Sigmoid colon (tissue), 6 donors: ENCODE measurements at regions not wholly inside any gene's neighbourhood (a gene's known extent, or its start where the extent isn't known, plus 50 kb on each side); places are given as distances from the start of the nearest gene placed in this dataset.

Source experiments
- DNase-seq: peaks from one replicate; pipeline ENCODE4 v3.0.0-alpha.2; 2019
- H3K27ac ChIP-seq, 4 donors: fragments of 200-600 bp; sonication (generic); one replicate each; pipeline ENCODE4 v1.5.1; 2016 to 2019; ENCODE audit warnings: mild to moderate bottlenecking in 1 of 4
- H3K27me3 ChIP-seq, 3 donors: fragments of 200-600 bp; sonication (generic); one replicate each; pipeline ENCODE4 v1.5.1; 2019; ENCODE audit warnings: mild to moderate bottlenecking in 1 of 3
- H3K36me3 ChIP-seq, 4 donors: fragments of 200-600 bp; sonication (generic); one replicate each; pipeline ENCODE4 v1.5.1; 2016 to 2019
- H3K4me1 ChIP-seq, 4 donors: fragments of 200-600 bp; sonication (generic); one replicate each; pipeline ENCODE4 v1.5.1; 2017 to 2019
- H3K4me3 ChIP-seq, 4 donors: fragments of 200-600 bp; sonication (generic); one replicate each; pipeline ENCODE4 v1.5.1; 2017 to 2019; ENCODE audit warnings: mild to moderate bottlenecking in 2 of 4, moderate library complexity in 1 of 4
- H3K9me3 ChIP-seq, 4 donors: fragments of 200-600 bp in 3 of 4; sonication (generic) in 3 of 4; one replicate each; pipeline versions ENCODE4 v1.5.1 to v1.6.1; 2013 to 2019
- EP300 ChIP-seq, 4 donors: sonication (generic); formaldehyde crosslinking; IDR thresholded peaks; one replicate each; pipeline ENCODE4 v1.6.1; 2017; ENCODE audit warnings: antibody characterized with exemption in 4 of 4
- POLR2A ChIP-seq, 2 donors: fragments of 450-650 bp; IDR thresholded peaks; one replicate each; pipeline ENCODE4 v1.6.1; 2016; ENCODE audit warnings: antibody characterized with exemption in 2 of 2, mild to moderate bottlenecking in 2 of 2, moderate library complexity in 2 of 2
- POLR2AphosphoS5 ChIP-seq, 4 donors: sonication (generic); formaldehyde crosslinking; IDR thresholded peaks; one replicate each; pipeline ENCODE4 v1.6.1; 2017; ENCODE audit warnings: antibody characterized with exemption in 4 of 4
- WGBS, 2 donors: extraction: QIAGEN DNeasy Blood & Tissue Kit; methylation state at CpG; one replicate each; pipeline ENCODE4 v1.1.7; 2013; 5-methylcytosine and 5-hydroxymethylcytosine counted together
- intact Hi-C: fragments of 100-400 bp; cut with DNase I; formaldehyde crosslinking; loops from one replicate; pipeline ENCODE4 v1.15.1; 2023
- TF ChIP-seq, protein P1 (sequence below), 4 experiments: fragments of 450-650 bp in 3 of 4; fragments of 200-600 bp in 1 of 4; IDR thresholded peaks; one replicate each; pipeline ENCODE4 v1.5.1; 2016 to 2019; ENCODE audit warnings: antibody characterized with exemption in 4 of 4, mild to moderate bottlenecking in 3 of 4, moderate library complexity in 2 of 4
- donor health status: healthy with polysubstance abuse.
- donor health status: healthy.

- no peaks in the 10 kb centered on the region for H3K27me3 ChIP-seq
- no peak overlapping the region for H3K27ac ChIP-seq
- no peak for DNase-seq
- no peaks in the 10 kb centered on the region for H3K36me3 ChIP-seq
- H3K4me3 ChIP-seq: no peak overlapping the region
- WGBS, 2 donors: 73 to 81% methylated on average over 1 of the region's 1 CpG
- no peaks in the 10 kb centered on the region for H3K4me1 ChIP-seq
- H3K9me3 ChIP-seq: no peaks in the 10 kb centered on the region
- intact Hi-C loops: no loop called here
- TF ChIP-seq POLR2AphosphoS5 (IDR thresholded peaks at IDR 0.05): no peak
- TF ChIP-seq POLR2A (IDR thresholded peaks at IDR 0.05): no peak
- no peak for TF ChIP-seq EP300 (IDR thresholded peaks at IDR 0.05)
Observed at GRCh38 chr4:62324215-62324614, 1124.1 kb downstream of the ADGRL3 start.

- Histone ChIP-seq H3K4me1 (no peaks in the 10 kb centered on the region), H3K27ac (no peak overlapping the region), H3K4me3 (no peak overlapping the region), H3K36me3 (no peaks in the 10 kb centered on the region), H3K27me3 (no peaks in the 10 kb centered on the region), H3K9me3 (no peaks in the 10 kb centered on the region)
- TF ChIP-seq, protein P1, sequence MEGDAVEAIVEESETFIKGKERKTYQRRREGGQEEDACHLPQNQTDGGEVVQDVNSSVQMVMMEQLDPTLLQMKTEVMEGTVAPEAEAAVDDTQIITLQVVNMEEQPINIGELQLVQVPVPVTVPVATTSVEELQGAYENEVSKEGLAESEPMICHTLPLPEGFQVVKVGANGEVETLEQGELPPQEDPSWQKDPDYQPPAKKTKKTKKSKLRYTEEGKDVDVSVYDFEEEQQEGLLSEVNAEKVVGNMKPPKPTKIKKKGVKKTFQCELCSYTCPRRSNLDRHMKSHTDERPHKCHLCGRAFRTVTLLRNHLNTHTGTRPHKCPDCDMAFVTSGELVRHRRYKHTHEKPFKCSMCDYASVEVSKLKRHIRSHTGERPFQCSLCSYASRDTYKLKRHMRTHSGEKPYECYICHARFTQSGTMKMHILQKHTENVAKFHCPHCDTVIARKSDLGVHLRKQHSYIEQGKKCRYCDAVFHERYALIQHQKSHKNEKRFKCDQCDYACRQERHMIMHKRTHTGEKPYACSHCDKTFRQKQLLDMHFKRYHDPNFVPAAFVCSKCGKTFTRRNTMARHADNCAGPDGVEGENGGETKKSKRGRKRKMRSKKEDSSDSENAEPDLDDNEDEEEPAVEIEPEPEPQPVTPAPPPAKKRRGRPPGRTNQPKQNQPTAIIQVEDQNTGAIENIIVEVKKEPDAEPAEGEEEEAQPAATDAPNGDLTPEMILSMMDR (IDR thresholded peaks at IDR 0.05): no peak
- TF ChIP-seq EP300 (IDR thresholded peaks at IDR 0.05): no peak
- TF ChIP-seq POLR2AphosphoS5 (IDR thresholded peaks at IDR 0.05): no peak
- TF ChIP-seq POLR2A (IDR thresholded peaks at IDR 0.05): no peak
- intact Hi-C loops: no loop called here
- WGBS, 2 donors: 74 to 94% methylated on average over 7 of the region's 7 CpGs
- DNase-seq: no peak
Observed at GRCh38 chr4:62320612-62321011, 1120.5 kb downstream of the ADGRL3 start.

DNA sequence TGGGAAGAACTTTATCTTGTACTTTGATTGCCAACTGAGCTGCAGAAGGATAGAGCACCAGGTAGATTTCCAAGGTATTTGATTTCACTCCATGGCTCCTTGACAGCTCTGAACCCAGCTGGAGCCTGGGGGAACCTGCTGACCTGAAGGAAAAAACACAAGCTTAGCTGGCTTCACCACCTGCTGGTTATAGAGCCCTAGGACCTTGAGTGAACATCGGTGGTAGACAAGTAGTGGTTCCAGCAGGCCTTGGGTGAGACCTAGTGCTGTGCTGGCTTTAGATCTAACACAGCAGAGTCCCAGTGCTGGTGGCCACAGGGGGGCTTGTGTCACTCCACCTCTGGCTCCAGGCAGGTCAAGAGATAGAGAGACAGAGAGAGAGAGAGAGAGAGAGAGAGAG is 1102.6 kb downstream of the ADGRL3 start:
- DNase-seq: no peak
- intact Hi-C loops: no loop called here
- 75 to 95% methylated on average over 1 of the region's 1 CpG for WGBS, 2 donors
- Histone ChIP-seq H3K9me3 (no peaks in the 10 kb centered on the region), H3K4me3 (no peak overlapping the region), H3K4me1 (no peaks in the 10 kb centered on the region), H3K27ac (no peak overlapping the region), H3K27me3 (no peaks in the 10 kb centered on the region), H3K36me3 (no peaks in the 10 kb centered on the region)
- TF ChIP-seq, protein P1 (IDR thresholded peaks at IDR 0.05): no peak
- TF ChIP-seq POLR2AphosphoS5 (IDR thresholded peaks at IDR 0.05) (no peak), POLR2A (IDR thresholded peaks at IDR 0.05) (no peak), EP300 (IDR thresholded peaks at IDR 0.05) (no peak)

DNA sequence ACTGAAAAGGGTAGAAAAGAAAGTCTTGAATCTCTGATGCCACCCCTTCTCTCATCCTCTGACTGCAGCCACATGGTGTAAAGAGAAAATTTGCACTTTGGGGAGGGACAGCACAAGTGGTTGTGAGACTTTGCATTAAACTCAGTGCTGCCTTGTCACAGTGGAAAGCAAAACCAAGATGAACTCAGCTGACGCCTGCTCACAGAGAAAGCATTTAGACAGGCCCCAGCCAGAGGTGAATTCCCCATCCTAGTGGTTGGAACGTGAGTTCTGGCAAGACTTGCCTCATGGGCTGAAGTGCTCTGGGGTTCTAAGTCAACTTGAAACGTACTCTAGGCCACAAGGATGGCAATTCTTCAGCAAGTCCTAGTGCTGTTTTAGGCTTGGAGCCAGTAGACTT is 1101.4 kb downstream of the ADGRL3 start:
- Histone ChIP-seq H3K9me3 (no peaks in the 10 kb centered on the region), H3K4me3 (no peak overlapping the region), H3K36me3 (no peaks in the 10 kb centered on the region), H3K27me3 (no peaks in the 10 kb centered on the region), H3K4me1 (no peaks in the 10 kb centered on the region), H3K27ac (no peak overlapping the region)
- intact Hi-C loops: no loop called here
- DNase-seq: no peak
- 46 to 72% methylated on average over 3 of the region's 3 CpGs for WGBS, 2 donors
- no peak for TF ChIP-seq EP300 (IDR thresholded peaks at IDR 0.05)
- no peak for TF ChIP-seq POLR2A (IDR thresholded peaks at IDR 0.05)
- no peak for TF ChIP-seq POLR2AphosphoS5 (IDR thresholded peaks at IDR 0.05)
- TF ChIP-seq, protein P1 (IDR thresholded peaks at IDR 0.05): no peak

- intact Hi-C loops: no loop called here
- Histone ChIP-seq H3K9me3 (no peaks in the 10 kb centered on the region), H3K4me1 (peaks cover 0 to under 1% (median 0%) of the 10 kb centered on the region in 4 donors), H3K27ac (no peak overlapping the region), H3K27me3 (no peaks in the 10 kb centered on the region), H3K36me3 (no peaks in the 10 kb centered on the region), H3K4me3 (no peak overlapping the region)
- no peak for DNase-seq
- TF ChIP-seq EP300 (IDR thresholded peaks at IDR 0.05) (no peak), POLR2A (IDR thresholded peaks at IDR 0.05) (no peak), POLR2AphosphoS5 (IDR thresholded peaks at IDR 0.05) (no peak)
- TF ChIP-seq, protein P1 (IDR thresholded peaks at IDR 0.05): no peak
- 92% methylated on average over 2 of the region's 2 CpGs for WGBS, 2 donors
Observed at GRCh38 chr4:62293551-62293950, 1093.4 kb downstream of the ADGRL3 start.
